ENCODE measurements at regions not wholly inside any gene's neighbourhood (a gene's known extent, or its start where the extent isn't known, plus 50 kb on each side); places are given as distances from the start of the nearest gene placed in this dataset.

GRCh38 chr12:77225373-77225772 is 160.0 kb upstream of the E2F7 start:
- TF ChIP-seq EZH2phosphoT487 (IDR thresholded peaks at IDR 0.05; ENCODE audit: borderline replicate concordance, low read depth) (no peak), CTCF (IDR thresholded peaks at IDR 0.05) (no peak), CHD2 (IDR thresholded peaks at IDR 0.05; ENCODE audit: low read length, partially characterized antibody) (no peak), EP300 (IDR thresholded peaks at IDR 0.05; ENCODE audit: borderline replicate concordance in 1 of 2, low read depth in 1 of 2, low read length in 1 of 2) (no peak), USF1 (IDR thresholded peaks at IDR 0.05; ENCODE audit: borderline replicate concordance, low read depth) (no peak), POLR2AphosphoS5 (IDR thresholded peaks at IDR 0.05; ENCODE audit: low read depth, low read length) (no peak), SIN3A (IDR thresholded peaks at IDR 0.05; ENCODE audit: borderline replicate concordance, low read depth, low read length) (no peak), MAX (IDR thresholded peaks at IDR 0.05; ENCODE audit: low read depth) (no peak), RAD21 (IDR thresholded peaks at IDR 0.05; ENCODE audit: low read length) (no peak), ELF1 (IDR thresholded peaks at IDR 0.05) (no peak), TCF12 (IDR thresholded peaks at IDR 0.05) (no peak), YY1 (IDR thresholded peaks at IDR 0.05; ENCODE audit: low read depth) (no peak)
